ENCODE measurements at regions not wholly inside any gene's neighbourhood (a gene's known extent, or its start where the extent isn't known, plus 50 kb on each side); places are given as distances from the start of the nearest gene placed in this dataset.

DNA sequence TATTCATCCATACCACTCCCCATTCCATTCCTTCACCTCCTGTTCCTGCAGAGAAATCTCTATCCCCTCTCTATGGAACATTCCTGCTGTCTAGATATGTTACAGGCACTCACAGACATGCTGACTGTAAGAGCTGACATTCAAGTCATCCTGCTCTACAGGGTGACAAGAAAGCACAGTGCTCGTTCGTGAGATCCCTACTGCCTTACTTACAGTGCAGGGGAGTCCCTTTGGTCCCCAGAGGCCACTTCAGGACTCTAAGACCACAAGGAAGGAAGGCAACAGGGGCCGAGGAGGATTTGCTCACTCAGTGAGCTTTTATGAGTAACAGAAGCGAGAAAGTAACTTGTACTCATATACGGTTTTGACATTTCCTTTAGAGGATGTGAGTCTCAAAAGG, 110.5 kb downstream of the GAS1 start:
- TF ChIP-seq GATA3 (IDR thresholded peaks at IDR 0.05; ENCODE audit: low read depth, low read length) (no peak), GATA2 (IDR thresholded peaks at IDR 0.05; ENCODE audit: low read depth, low read length) (no peak)
